T-helper 9 cell (primary cell): ENCODE measurements at regions not wholly inside any gene's neighbourhood (a gene's known extent, or its start where the extent isn't known, plus 50 kb on each side); places are given as distances from the start of the nearest gene placed in this dataset.
"Not testable (repeated sequence)": the region's sequence is repeated elsewhere in the genome, so short reads cannot be mapped to it uniquely, and the experiment has no call there.

Source experiments
- DNase-seq: peaks from one replicate; pipeline ENCODE4 v3.0.0-alpha.2; 2020

GRCh38 chr14:89564989-89565388, 148.0 kb upstream of the FOXN3 start:
- no peak for DNase-seq

- DNase-seq = no peak
Observed at GRCh38 chr14:89564286-89564957, 147.4 kb upstream of the FOXN3 start.

DNA sequence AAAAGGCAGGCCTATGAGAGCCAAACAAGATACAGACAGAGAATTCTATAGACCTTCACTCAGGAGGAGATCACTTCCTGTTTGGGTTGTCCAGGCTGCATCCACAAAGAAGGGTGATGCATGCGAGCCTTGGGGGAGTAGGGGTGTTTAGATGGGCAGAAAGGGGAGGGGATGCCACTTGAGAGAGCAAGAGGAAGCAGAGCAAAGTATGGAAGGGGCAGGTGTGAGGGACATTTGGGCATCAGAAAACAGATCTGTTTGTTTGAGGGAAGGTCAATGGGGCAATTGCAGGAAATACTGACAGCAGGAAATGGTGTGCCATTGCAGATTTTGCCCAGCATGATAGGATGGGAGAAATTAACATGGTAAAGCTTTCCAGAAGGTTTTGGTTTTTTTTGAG, 146.4 kb upstream of the FOXN3 start:
- DNase-seq = no peak

DNA sequence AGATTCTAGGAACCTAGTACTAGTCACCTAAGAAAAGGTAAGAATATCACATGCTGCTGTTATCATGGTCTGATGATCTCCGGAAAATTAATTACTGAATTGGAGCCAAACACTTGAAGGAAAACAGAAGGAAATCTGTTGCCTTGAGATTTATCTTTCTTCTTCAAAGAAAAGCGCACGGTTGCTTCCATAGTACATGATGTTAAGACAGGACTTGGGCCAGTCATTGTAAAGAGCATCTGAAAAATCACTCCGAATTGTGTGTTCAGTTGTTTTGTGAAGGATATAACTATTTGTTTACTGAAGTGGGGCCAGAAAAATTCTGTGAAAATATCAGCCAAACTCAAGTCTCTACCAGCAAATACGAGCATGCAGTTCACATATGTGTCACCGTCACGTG, 134.9 kb upstream of the FOXN3 start:
- no peak for DNase-seq

- DNase-seq = no peak
Observed at GRCh38 chr14:89551432-89551831, 134.4 kb upstream of the FOXN3 start.

DNA sequence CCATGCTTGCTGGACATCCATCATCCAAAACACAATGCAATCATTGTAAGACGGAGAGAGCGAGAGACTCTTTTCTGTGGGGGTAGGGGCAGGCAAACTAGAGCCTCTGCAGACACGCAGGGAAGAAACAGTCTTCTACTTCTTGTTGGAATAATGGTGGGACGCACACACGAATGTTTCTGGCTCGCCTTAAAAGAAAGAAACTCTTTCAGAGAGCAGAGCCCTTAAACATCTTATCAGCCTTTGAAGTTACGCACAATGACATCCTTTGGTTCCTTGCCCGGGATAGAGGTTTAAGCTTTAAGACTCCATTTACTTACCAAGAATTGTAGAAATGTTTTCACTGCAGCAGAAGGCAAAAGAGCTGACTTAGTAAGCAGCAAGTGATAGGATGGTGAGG, 133.8 kb upstream of the FOXN3 start:
- no peak for DNase-seq

GRCh38 chr14:89549381-89550125, 132.5 kb upstream of the FOXN3 start:
- DNase-seq = no peak

GRCh38 chr14:89547047-89547446, 130.0 kb upstream of the FOXN3 start:
- not testable (repeated sequence) for DNase-seq

DNA sequence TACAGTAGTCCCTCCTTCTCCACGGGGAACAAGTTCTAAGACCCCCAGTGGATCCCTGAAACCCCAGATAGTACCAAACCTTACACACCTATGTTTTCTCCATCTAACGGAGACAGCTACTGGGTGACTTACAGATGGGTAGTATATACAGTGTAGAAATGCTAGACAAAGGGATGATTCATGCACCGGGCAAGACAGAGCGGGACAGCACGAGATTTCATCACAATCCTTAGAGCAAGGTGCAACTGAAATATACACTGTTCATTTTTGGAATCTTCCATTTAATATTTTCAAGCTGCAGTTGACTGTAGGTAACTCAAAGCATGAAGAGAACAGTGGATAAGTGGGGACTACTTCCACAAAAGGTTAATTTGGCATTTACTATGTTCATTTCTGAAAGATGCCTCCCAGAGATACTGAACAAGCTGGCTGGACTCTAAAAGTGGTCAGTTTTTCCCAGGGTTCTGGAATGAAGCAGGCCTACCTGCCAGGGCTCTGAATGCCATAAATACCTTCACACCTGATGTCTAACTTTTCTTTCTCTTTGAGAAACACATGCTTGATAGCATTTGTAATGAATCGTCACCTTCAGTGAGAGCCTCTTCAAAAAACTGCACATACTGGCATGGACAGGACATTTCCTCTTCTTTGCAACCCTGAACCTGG, 127.7 kb upstream of the FOXN3 start:
- DNase-seq = no peak

GRCh38 chr14:89543425-89543790, 126.4 kb upstream of the FOXN3 start:
- no peak for DNase-seq

DNA sequence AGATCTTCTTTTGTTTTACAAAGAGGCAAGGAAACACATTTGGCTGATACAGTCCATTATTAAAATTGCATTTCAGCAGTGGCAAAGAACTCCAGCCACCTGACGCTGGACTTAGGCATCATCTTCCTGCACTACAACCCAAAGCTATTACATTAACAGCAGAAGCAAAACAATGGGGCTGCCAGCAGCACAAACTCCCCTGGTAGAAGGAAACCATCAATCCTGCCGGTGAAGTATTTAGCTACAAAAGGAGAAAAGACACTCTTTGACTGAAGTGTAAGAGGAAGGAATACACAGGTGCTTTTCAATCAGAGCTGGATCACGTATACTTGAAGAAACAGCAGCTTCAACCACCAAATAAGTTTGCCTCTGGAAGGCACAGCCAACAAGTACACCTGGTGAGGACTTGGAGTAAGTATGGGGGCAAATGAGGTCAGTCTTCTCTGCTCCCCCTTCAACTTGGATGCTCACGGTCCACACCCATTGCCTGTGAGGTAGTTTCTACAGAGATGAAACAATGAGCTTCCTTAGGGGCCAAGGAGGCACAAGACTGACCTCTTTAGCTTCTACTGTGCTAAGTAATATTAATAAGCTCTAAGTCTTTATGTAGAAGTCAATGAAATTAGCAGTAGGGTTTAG, 125.9 kb upstream of the FOXN3 start:
- DNase-seq = no peak

GRCh38 chr14:89540830-89541470, 123.9 kb upstream of the FOXN3 start:
- no peak for DNase-seq

GRCh38 chr14:89540009-89540829, 123.2 kb upstream of the FOXN3 start:
- no peak for DNase-seq

GRCh38 chr14:89537911-89538310, 120.9 kb upstream of the FOXN3 start:
- DNase-seq = no peak

DNA sequence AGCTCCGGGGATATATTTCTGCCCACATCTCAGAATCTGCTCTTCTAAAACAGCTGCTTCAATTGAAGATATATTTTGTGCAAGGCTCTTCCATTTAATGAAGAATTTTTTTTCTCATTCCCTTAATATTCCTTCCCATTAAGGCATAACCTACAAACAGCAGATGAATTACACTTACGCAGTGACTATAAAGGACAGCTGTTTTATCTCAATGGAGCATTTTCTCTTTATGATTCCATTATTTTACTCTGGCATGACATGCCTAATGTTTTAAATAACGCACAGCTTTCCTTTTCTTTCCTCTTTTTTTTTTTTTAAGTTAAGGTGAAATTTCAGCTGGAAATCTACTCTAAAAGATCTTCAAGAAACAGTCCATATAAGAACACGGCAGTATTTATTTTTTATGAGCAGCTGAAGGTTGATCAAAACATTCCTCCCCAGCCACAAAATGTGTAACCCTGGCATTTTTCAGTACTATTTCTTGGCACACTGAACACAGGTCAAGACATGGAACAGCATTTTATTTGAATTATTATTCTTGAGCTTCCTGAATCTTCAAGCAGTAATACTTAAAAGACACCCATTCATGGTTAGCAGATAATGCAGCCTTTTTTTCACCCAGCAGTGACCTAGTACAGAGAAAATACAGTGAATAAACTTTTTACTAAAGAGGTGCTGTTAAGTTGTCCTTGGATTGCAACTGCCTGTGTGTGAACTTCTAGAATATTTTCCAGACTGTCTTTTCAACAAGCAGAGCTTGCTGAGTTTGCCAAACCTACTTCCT, 118.1 kb upstream of the FOXN3 start:
- DNase-seq = no peak

DNA sequence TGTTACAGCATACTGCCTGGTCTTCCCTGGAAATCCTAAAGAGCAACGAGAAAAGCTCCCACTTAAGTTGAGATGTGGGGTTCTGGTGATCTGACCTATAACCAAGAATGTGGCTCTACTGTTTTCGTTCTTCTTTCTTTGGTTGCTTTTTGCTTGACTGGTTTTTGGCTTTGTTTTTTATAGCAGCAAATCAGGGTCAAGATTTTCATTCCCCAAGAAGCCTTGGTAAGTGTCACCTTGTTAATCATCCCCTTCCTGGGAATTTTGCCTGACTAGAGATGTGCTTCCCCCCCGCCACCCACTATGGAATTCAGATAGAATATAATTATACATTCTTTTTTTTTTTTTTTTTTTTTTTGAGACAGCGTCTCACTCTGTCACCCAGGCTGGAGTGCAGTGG, 116.7 kb upstream of the FOXN3 start:
- no peak for DNase-seq

DNA sequence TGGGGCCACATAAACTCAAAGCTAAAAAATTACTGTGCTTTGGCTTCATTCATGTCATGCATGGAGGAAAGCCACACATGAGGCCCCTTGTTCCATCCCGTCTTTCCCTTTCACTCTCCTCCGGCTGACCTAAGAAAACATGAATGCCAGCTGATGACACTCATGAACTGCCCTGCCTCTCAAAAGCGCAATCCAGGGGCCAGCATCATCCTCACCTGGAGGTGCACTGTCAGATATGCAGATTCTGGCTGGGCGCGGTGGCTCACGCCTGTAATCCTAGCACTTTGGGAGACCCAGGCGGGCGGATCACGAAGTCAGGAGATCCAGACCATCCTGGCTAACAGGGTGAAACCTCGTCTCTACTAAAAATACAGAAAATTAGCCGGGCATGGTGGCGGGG, 116.1 kb upstream of the FOXN3 start:
- DNase-seq = no peak

GRCh38 chr14:89531661-89532335, 114.8 kb upstream of the FOXN3 start:
- no peak for DNase-seq

DNA sequence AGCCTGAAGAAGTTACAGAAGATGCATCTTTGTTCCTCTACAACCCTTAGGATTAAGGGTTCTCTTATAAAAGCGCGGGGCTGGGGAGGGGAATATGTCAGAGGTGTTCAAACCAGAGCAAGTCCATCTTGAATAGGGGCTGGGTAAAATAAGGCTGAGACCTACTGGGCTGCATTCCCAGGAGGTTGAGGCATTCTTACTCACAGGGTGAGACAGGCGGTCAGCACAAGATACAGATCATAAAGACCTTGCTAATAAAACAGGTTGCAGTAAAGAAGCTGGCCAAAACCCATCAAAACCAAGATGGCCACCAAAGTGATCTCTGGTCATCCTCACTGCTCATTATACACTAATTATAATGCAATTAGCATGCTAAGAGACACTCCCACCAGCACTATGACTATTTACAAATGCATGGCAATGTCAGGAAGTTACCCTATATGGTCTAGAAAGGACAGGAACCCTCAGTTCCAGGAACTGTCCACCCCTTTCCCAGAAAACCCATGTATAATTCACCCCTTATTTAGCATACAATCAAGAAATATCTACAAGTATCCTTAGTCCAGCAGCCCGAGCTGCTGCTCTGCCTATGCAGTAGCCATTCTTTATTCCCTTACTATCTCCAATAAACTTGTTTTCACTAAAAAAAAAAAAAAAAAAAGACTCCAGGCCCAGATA, 108.1 kb upstream of the FOXN3 start:
- no peak for DNase-seq

GRCh38 chr14:89524412-89524811, 107.4 kb upstream of the FOXN3 start:
- DNase-seq = no peak
